SK-N-SH treated with all-trans-retinoic acid at 6 μM for 48 hours (cell line): ENCODE measurements at regions not wholly inside any gene's neighbourhood (a gene's known extent, or its start where the extent isn't known, plus 50 kb on each side); places are given as distances from the start of the nearest gene placed in this dataset.

Source experiments
- ATAC-seq: fragments of 200-7000 bp; cut with Tn5 transposase; 3 replicates; pipeline ENCODE4 v1.9.1; 2020; ENCODE audit warnings: mild to moderate bottlenecking, moderate library complexity
- ARNTL ChIP-seq: fragments of 450-650 bp; formaldehyde crosslinking; IDR thresholded peaks from 2 replicates; pipeline ENCODE4 v1.5.0; 2020; ENCODE audit warnings: low read depth, mild to moderate bottlenecking, moderate library complexity, borderline replicate concordance
- BACH2 ChIP-seq: fragments of 250-450 bp; sonication (Bioruptor Pico); IDR thresholded peaks from 2 replicates; pipeline ENCODE4 v1.9.0; 2021; ENCODE audit warnings: mild to moderate bottlenecking, borderline replicate concordance
- CREB5 ChIP-seq: fragments of 250-450 bp; sonication (Bioruptor Pico); IDR thresholded peaks from 2 replicates; pipeline ENCODE4 v1.5.1; 2020; ENCODE audit warnings: low read depth, mild to moderate bottlenecking, moderate library complexity
- CSDC2 ChIP-seq: fragments of 250-450 bp; sonication (Bioruptor Pico); IDR thresholded peaks from 2 replicates; pipeline ENCODE4 v1.5.0; 2020; ENCODE audit warnings: mild to moderate bottlenecking, moderate library complexity
- ESRRG ChIP-seq: fragments of 250-450 bp; sonication (Bioruptor Pico); IDR thresholded peaks from 2 replicates; pipeline ENCODE4 v1.6.1; 2021; ENCODE audit warnings: mild to moderate bottlenecking
- GLIS3 ChIP-seq: fragments of 250-450 bp; sonication (Bioruptor Pico); IDR thresholded peaks from 2 replicates; pipeline ENCODE4 v1.5.0; 2020; ENCODE audit warnings: mild to moderate bottlenecking, moderate library complexity
- ISL1 ChIP-seq: fragments of 250-450 bp; sonication (Bioruptor Pico); IDR thresholded peaks from 2 replicates; pipeline ENCODE4 v2.1.2; 2022; ENCODE audit warnings: mild to moderate bottlenecking, moderate library complexity
- OSR1 ChIP-seq: fragments of 250-450 bp; sonication (Bioruptor Pico); IDR thresholded peaks from 2 replicates; pipeline ENCODE4 v1.8.0; 2022; ENCODE audit warnings: moderate library complexity, mild to moderate bottlenecking, inconsistent platforms
- PATZ1 ChIP-seq: fragments of 250-450 bp; sonication (Bioruptor Pico); IDR thresholded peaks from 2 replicates; pipeline ENCODE4 v1.8.0; 2020; ENCODE audit warnings: mild to moderate bottlenecking, moderate library complexity, borderline replicate concordance
- POU6F1 ChIP-seq: fragments of 250-450 bp; sonication (Bioruptor Pico); IDR thresholded peaks from 2 replicates; pipeline ENCODE4 v1.8.0; 2021; ENCODE audit warnings: low read depth, mild to moderate bottlenecking, moderate library complexity, borderline replicate concordance
- RARB ChIP-seq: fragments of 250-450 bp; sonication (Bioruptor Pico); IDR thresholded peaks from 2 replicates; pipeline ENCODE4 v1.8.0; 2021; ENCODE audit warnings: mild to moderate bottlenecking, moderate library complexity
- SNAI2 ChIP-seq: fragments of 250-450 bp; sonication (Bioruptor Pico); IDR thresholded peaks from 2 replicates; pipeline ENCODE4 v1.5.0; 2020; ENCODE audit warnings: mild to moderate bottlenecking, moderate library complexity
- TCF4 ChIP-seq: fragments of 250-450 bp; sonication (Bioruptor Pico); IDR thresholded peaks from 2 replicates; pipeline ENCODE4 v1.8.0; 2021; ENCODE audit warnings: mild to moderate bottlenecking, moderate library complexity, borderline replicate concordance
- TOX ChIP-seq: fragments of 250-450 bp; sonication (Bioruptor Pico); IDR thresholded peaks from 2 replicates; pipeline ENCODE4 v1.8.0; 2021; ENCODE audit warnings: mild to moderate bottlenecking, moderate library complexity, borderline replicate concordance
- TSHZ2 ChIP-seq: fragments of 250-450 bp; sonication (Bioruptor Pico); IDR thresholded peaks from 2 replicates; pipeline ENCODE4 v1.5.0; 2020; ENCODE audit warnings: mild to moderate bottlenecking, moderate library complexity
- ZC3H10 ChIP-seq: fragments of 250-450 bp; sonication (Bioruptor Pico); IDR thresholded peaks from 2 replicates; pipeline ENCODE4 v1.5.1; 2021; ENCODE audit warnings: mild to moderate bottlenecking, moderate library complexity
- ZFP3 ChIP-seq: fragments of 250-450 bp; sonication (Bioruptor Pico); IDR thresholded peaks from 2 replicates; pipeline ENCODE4 v1.5.0; 2020; ENCODE audit warnings: mild to moderate bottlenecking, moderate library complexity
- ZFP30 ChIP-seq: fragments of 450-650 bp; formaldehyde crosslinking; IDR thresholded peaks from 2 replicates; pipeline ENCODE4 v1.5.0; 2022; ENCODE audit warnings: mild to moderate bottlenecking, moderate library complexity
- ZNF565 ChIP-seq: fragments of 450-650 bp; formaldehyde crosslinking; conservative IDR thresholded peaks from 2 replicates; pipeline ENCODE4 v1.5.0; 2020; ENCODE audit warnings: low read depth, mild to moderate bottlenecking, moderate library complexity
- ZNF70 ChIP-seq: fragments of 450-650 bp; formaldehyde crosslinking; IDR thresholded peaks from 2 replicates; pipeline ENCODE4 v1.5.0; 2020; ENCODE audit warnings: mild to moderate bottlenecking, moderate library complexity
- ZNF8 ChIP-seq: fragments of 450-650 bp; formaldehyde crosslinking; IDR thresholded peaks from 2 replicates; pipeline ENCODE4 v1.5.0; 2020; ENCODE audit warnings: mild to moderate bottlenecking, moderate library complexity

GRCh38 chr16:62664566-62664965, 628.3 kb upstream of the CDH8 start:
- no peak for TF ChIP-seq RARB (CRISPR knock-in tag)
- no peak for TF ChIP-seq PATZ1 (CRISPR knock-in tag)
- TF ChIP-seq ZNF70 (CRISPR knock-in tag): no peak
- TF ChIP-seq ZNF8 (CRISPR knock-in tag): no peak
- no peak for TF ChIP-seq BACH2 (CRISPR knock-in tag)
- TF ChIP-seq ZFP3 (CRISPR knock-in tag): no peak
- TF ChIP-seq ZFP30 (CRISPR knock-in tag): no peak
- TF ChIP-seq SNAI2 (CRISPR knock-in tag): no peak
- TF ChIP-seq TCF4: no peak
- TF ChIP-seq ESRRG: no peak
- ATAC-seq: no peak

DNA sequence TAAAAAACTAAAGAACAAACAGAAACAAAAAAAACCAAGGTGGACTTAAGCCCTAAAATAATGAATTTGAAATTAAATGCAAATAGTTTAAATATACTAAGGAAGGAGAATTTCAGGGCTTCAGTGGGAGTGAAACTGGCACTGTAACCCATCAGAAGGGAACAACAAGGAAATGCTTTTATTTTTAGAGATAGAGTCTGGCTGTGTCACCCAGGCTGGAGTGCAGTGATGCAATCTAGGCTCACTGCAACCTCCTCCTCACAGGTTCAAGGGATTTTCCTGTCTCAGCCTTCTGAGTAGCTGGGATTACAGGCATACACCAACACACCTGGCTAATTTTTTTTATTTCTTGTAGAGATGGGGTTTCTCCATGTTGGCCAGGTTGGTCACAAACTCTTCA, 625.2 kb upstream of the CDH8 start:
- no peak for ATAC-seq
- TF ChIP-seq ZFP3 (CRISPR knock-in tag) (no peak), CSDC2 (CRISPR knock-in tag) (no peak), ARNTL (CRISPR knock-in tag) (no peak), ZNF8 (CRISPR knock-in tag) (no peak), ZNF565 (CRISPR knock-in tag) (no peak), ZNF70 (CRISPR knock-in tag) (no peak), PATZ1 (CRISPR knock-in tag) (no peak), ZC3H10 (CRISPR knock-in tag) (no peak), TCF4 (no peak), OSR1 (CRISPR knock-in tag) (no peak), ESRRG (no peak), CREB5 (CRISPR knock-in tag) (no peak), ZFP30 (CRISPR knock-in tag) (no peak), POU6F1 (CRISPR knock-in tag) (no peak), TOX (CRISPR knock-in tag) (no peak), RARB (CRISPR knock-in tag) (no peak), GLIS3 (CRISPR knock-in tag) (no peak)

DNA sequence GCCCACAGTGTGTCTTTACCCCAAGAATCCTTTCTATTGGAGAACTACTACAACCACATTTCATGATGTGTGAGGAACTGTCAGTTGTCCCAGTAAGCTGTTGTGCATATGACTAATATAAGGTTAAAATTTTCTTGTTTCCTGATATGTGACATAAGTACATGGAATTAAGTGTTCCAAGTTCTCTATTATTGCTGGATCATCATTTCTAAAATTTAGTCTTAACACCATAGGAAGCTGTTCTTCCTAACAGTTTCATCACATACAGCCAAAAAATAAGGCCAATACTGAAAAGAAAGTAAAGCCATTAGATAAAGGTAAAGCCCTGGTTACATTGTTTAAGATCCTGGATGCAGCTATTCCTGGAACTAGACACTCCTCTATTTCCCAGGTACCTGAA, 620.9 kb upstream of the CDH8 start:
- ATAC-seq: no peak
- TF ChIP-seq POU6F1 (CRISPR knock-in tag) (no peak), SNAI2 (CRISPR knock-in tag) (no peak), OSR1 (CRISPR knock-in tag) (no peak)

DNA sequence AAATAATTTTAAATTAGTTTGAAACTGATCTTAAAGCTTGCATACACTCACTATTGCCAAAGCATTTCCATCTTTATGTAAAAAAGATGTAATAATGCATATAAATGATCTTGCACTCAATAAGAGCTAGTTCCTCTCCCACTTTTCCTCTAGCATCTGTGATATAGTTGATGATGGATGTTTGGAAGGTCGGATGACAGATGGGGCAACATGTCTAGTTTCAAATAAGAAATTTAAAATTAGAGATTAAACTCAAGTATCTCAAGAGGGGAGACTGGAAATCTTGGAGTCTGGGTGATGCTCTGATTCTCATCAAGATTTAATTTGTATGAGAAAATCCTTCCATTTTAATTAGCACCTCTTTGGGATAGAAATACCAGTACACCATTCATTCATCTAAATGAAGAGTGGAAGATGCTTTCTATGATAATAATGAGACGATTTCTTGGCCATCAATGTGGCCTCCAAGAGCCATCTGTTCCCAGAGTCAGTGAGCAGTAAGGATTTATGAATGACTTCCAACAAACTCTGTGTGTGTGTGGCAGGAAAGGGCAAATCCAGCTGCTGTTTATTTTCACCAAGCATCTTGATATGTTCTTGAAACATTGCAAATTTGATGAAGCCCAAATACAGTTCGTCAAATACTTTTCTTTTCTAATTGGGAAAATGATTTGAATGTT, 616.3 kb upstream of the CDH8 start:
- ATAC-seq: no peak
- TF ChIP-seq RARB (CRISPR knock-in tag) (no peak), ISL1 (CRISPR knock-in tag) (no peak), ARNTL (CRISPR knock-in tag) (no peak), ZNF8 (CRISPR knock-in tag) (no peak), TSHZ2 (CRISPR knock-in tag) (no peak)
